NCI-H2227 (cell line): ENCODE measurements at regions not wholly inside any gene's neighbourhood (a gene's known extent, or its start where the extent isn't known, plus 50 kb on each side); places are given as distances from the start of the nearest gene placed in this dataset.

Source experiments
- DNase-seq: peaks from one replicate; lab custom pipeline; 2025; ENCODE audit not compliant: unreplicated experiment; lab: John Stamatoyannopoulos, UW

- DNase-seq: no peak
These were observed 151.8 kb downstream of the OLFM1 start for GRCh38 chr9:135239100-135239768.

- no peak for DNase-seq
These were observed 152.3 kb downstream of the OLFM1 start for GRCh38 chr9:135239769-135240141.

GRCh38 chr9:135240222-135240621 is 152.8 kb downstream of the OLFM1 start:
- no peak for DNase-seq

- no peak for DNase-seq
These were observed 153.4 kb downstream of the OLFM1 start for GRCh38 chr9:135240871-135241311.

- DNase-seq: no peak
These were observed 154.0 kb downstream of the OLFM1 start for GRCh38 chr9:135241381-135242048.

- no peak for DNase-seq
These were observed 154.6 kb downstream of the OLFM1 start for GRCh38 chr9:135242049-135242396.

- DNase-seq: no peak
These were observed 154.9 kb downstream of the OLFM1 start for GRCh38 chr9:135242406-135242805.

GRCh38 chr9:135243201-135244190 is 156.0 kb downstream of the OLFM1 start:
- no peak for DNase-seq

GRCh38 chr9:135244271-135245221 is 157.1 kb downstream of the OLFM1 start:
- no peak for DNase-seq

- DNase-seq: no peak
These were observed 158.2 kb downstream of the OLFM1 start for GRCh38 chr9:135245482-135246247.

GRCh38 chr9:135246248-135247205 is 159.1 kb downstream of the OLFM1 start:
- no peak for DNase-seq

- DNase-seq: no peak
These were observed 159.9 kb downstream of the OLFM1 start for GRCh38 chr9:135247227-135247930.

GRCh38 chr9:135248111-135248510 is 160.6 kb downstream of the OLFM1 start:
- DNase-seq: no peak

- DNase-seq: no peak
These were observed 161.3 kb downstream of the OLFM1 start for GRCh38 chr9:135248721-135249120.

GRCh38 chr9:135249191-135249590 is 161.7 kb downstream of the OLFM1 start:
- no peak for DNase-seq

GRCh38 chr9:135249711-135250110 is 162.2 kb downstream of the OLFM1 start:
- no peak for DNase-seq

GRCh38 chr9:135251331-135251761 is 163.9 kb downstream of the OLFM1 start:
- DNase-seq: no peak
